Peyer's patch (tissue), 4 donors: ENCODE measurements at regions not wholly inside any gene's neighbourhood (a gene's known extent, or its start where the extent isn't known, plus 50 kb on each side); places are given as distances from the start of the nearest gene placed in this dataset.

Source experiments
- CTCF ChIP-seq, 6 experiments: fragments of 450-650 bp in 4 of 6; fragments of 200-600 bp in 2 of 6; sonication (generic) in 1 of 6; IDR thresholded peaks; one replicate each; pipeline ENCODE4 v1.5.1; 2017 to 2019; ENCODE audit warnings: antibody characterized with exemption in 6 of 6, mild to moderate bottlenecking in 3 of 6, moderate library complexity in 1 of 6
- POLR2A ChIP-seq, 2 donors: fragments of 450-650 bp; IDR thresholded peaks; one replicate each; pipeline ENCODE4 v1.5.1; 2017; ENCODE audit warnings: antibody characterized with exemption in 2 of 2, mild to moderate bottlenecking in 2 of 2, moderate library complexity in 2 of 2

GRCh38 chr3:166052440-166052839, 215.2 kb upstream of the BCHE start:
- TF ChIP-seq CTCF (IDR thresholded peaks at IDR 0.05) (no peak), POLR2A (IDR thresholded peaks at IDR 0.05) (no peak)
